ENCODE measurements at regions not wholly inside any gene's neighbourhood (a gene's known extent, or its start where the extent isn't known, plus 50 kb on each side); places are given as distances from the start of the nearest gene placed in this dataset.

DNA sequence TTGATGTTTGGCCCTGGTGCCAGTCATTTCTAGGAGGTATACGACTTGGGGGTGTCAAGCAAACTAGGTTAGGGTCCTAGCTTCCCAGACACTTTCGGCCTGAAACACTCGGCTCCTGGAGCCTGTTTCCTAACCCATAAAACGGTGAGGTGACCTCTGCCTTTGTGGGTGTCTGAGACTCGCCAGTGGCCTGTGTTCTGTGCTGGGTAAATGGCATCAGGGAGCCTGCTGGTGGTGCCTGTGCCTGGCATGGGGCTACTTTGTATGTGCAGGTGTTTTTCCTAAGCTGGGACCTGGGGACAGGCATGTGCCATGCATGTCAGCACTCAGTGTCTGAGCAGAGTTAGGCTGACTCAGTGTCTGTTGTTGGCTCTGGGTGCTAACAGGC, 139.2 kb downstream of the GLI2 start:
- no peak for TF ChIP-seq GRHL2 (CRISPR knock-in tag; IDR thresholded peaks at IDR 0.05; ENCODE audit: insufficient replicate concordance, severe bottlenecking)
- no peak for TF ChIP-seq IRF2 (CRISPR knock-in tag; IDR thresholded peaks at IDR 0.05; ENCODE audit: borderline replicate concordance, low read depth)
- TF ChIP-seq, protein P1, sequence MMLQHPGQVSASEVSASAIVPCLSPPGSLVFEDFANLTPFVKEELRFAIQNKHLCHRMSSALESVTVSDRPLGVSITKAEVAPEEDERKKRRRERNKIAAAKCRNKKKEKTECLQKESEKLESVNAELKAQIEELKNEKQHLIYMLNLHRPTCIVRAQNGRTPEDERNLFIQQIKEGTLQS (CRISPR knock-in tag; conservative IDR thresholded peaks at IDR 0.05), result no peak
- no peak for TF ChIP-seq SMAD4 (CRISPR knock-in tag; IDR thresholded peaks at IDR 0.05)
- no peak for TF ChIP-seq HMGA2 (CRISPR knock-in tag; IDR thresholded peaks at IDR 0.05)
- TF ChIP-seq, protein P2, sequence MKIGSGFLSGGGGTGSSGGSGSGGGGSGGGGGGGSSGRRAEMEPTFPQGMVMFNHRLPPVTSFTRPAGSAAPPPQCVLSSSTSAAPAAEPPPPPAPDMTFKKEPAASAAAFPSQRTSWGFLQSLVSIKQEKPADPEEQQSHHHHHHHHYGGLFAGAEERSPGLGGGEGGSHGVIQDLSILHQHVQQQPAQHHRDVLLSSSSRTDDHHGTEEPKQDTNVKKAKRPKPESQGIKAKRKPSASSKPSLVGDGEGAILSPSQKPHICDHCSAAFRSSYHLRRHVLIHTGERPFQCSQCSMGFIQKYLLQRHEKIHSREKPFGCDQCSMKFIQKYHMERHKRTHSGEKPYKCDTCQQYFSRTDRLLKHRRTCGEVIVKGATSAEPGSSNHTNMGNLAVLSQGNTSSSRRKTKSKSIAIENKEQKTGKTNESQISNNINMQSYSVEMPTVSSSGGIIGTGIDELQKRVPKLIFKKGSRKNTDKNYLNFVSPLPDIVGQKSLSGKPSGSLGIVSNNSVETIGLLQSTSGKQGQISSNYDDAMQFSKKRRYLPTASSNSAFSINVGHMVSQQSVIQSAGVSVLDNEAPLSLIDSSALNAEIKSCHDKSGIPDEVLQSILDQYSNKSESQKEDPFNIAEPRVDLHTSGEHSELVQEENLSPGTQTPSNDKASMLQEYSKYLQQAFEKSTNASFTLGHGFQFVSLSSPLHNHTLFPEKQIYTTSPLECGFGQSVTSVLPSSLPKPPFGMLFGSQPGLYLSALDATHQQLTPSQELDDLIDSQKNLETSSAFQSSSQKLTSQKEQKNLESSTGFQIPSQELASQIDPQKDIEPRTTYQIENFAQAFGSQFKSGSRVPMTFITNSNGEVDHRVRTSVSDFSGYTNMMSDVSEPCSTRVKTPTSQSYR (CRISPR knock-in tag; IDR thresholded peaks at IDR 0.05), result no peak
- TF ChIP-seq, protein P3, sequence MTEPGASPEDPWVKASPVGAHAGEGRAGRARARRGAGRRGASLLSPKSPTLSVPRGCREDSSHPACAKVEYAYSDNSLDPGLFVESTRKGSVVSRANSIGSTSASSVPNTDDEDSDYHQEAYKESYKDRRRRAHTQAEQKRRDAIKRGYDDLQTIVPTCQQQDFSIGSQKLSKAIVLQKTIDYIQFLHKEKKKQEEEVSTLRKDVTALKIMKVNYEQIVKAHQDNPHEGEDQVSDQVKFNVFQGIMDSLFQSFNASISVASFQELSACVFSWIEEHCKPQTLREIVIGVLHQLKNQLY (CRISPR knock-in tag; IDR thresholded peaks at IDR 0.05), result no peak
- no peak for TF ChIP-seq NR3C1 (CRISPR knock-in tag; conservative IDR thresholded peaks at IDR 0.05; ENCODE audit: low read depth)
- TF ChIP-seq ZBTB21 (CRISPR knock-in tag; IDR thresholded peaks at IDR 0.05; ENCODE audit: borderline replicate concordance), result no peak
- no peak for TF ChIP-seq OVOL2 (CRISPR knock-in tag; IDR thresholded peaks at IDR 0.05; ENCODE audit: borderline replicate concordance)
- TF ChIP-seq ETV6 (CRISPR knock-in tag; IDR thresholded peaks at IDR 0.05), result no peak
- TF ChIP-seq, protein P4, sequence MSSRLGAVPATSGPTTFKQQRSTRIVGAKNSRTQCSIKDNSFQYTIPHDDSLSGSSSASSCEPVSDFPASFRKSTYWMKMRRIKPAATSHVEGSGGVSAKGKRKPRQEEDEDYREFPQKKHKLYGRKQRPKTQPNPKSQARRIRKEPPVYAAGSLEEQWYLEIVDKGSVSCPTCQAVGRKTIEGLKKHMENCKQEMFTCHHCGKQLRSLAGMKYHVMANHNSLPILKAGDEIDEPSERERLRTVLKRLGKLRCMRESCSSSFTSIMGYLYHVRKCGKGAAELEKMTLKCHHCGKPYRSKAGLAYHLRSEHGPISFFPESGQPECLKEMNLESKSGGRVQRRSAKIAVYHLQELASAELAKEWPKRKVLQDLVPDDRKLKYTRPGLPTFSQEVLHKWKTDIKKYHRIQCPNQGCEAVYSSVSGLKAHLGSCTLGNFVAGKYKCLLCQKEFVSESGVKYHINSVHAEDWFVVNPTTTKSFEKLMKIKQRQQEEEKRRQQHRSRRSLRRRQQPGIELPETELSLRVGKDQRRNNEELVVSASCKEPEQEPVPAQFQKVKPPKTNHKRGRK (CRISPR knock-in tag; IDR thresholded peaks at IDR 0.05; ENCODE audit: borderline replicate concordance), result no peak
- TF ChIP-seq, protein P5, sequence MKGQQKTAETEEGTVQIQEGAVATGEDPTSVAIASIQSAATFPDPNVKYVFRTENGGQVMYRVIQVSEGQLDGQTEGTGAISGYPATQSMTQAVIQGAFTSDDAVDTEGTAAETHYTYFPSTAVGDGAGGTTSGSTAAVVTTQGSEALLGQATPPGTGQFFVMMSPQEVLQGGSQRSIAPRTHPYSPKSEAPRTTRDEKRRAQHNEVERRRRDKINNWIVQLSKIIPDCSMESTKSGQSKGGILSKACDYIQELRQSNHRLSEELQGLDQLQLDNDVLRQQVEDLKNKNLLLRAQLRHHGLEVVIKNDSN (CRISPR knock-in tag; IDR thresholded peaks at IDR 0.05), result no peak
- TF ChIP-seq, protein P6, sequence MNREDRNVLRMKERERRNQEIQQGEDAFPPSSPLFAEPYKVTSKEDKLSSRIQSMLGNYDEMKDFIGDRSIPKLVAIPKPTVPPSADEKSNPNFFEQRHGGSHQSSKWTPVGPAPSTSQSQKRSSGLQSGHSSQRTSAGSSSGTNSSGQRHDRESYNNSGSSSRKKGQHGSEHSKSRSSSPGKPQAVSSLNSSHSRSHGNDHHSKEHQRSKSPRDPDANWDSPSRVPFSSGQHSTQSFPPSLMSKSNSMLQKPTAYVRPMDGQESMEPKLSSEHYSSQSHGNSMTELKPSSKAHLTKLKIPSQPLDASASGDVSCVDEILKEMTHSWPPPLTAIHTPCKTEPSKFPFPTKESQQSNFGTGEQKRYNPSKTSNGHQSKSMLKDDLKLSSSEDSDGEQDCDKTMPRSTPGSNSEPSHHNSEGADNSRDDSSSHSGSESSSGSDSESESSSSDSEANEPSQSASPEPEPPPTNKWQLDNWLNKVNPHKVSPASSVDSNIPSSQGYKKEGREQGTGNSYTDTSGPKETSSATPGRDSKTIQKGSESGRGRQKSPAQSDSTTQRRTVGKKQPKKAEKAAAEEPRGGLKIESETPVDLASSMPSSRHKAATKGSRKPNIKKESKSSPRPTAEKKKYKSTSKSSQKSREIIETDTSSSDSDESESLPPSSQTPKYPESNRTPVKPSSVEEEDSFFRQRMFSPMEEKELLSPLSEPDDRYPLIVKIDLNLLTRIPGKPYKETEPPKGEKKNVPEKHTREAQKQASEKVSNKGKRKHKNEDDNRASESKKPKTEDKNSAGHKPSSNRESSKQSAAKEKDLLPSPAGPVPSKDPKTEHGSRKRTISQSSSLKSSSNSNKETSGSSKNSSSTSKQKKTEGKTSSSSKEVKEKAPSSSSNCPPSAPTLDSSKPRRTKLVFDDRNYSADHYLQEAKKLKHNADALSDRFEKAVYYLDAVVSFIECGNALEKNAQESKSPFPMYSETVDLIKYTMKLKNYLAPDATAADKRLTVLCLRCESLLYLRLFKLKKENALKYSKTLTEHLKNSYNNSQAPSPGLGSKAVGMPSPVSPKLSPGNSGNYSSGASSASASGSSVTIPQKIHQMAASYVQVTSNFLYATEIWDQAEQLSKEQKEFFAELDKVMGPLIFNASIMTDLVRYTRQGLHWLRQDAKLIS (CRISPR knock-in tag; IDR thresholded peaks at IDR 0.05; ENCODE audit: borderline replicate concordance), result no peak
- TF ChIP-seq, protein P7, sequence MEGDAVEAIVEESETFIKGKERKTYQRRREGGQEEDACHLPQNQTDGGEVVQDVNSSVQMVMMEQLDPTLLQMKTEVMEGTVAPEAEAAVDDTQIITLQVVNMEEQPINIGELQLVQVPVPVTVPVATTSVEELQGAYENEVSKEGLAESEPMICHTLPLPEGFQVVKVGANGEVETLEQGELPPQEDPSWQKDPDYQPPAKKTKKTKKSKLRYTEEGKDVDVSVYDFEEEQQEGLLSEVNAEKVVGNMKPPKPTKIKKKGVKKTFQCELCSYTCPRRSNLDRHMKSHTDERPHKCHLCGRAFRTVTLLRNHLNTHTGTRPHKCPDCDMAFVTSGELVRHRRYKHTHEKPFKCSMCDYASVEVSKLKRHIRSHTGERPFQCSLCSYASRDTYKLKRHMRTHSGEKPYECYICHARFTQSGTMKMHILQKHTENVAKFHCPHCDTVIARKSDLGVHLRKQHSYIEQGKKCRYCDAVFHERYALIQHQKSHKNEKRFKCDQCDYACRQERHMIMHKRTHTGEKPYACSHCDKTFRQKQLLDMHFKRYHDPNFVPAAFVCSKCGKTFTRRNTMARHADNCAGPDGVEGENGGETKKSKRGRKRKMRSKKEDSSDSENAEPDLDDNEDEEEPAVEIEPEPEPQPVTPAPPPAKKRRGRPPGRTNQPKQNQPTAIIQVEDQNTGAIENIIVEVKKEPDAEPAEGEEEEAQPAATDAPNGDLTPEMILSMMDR (IDR thresholded peaks at IDR 0.05), result no peak
- Mint-ChIP-seq H3K4me1 (peaks cover 59% of the 10 kb centered on the region), H3K27me3 (ENCODE audit: low read depth) (0 out of 2 replicates have a peak, but pooled peaks cover 2% of the 10 kb centered on the region), H3K4me3 (no peak overlapping the region), H3K27ac (0 out of 2 replicates have a peak overlapping the region, but pooled peaks have one; percentile 78), H3K36me3 (no peaks in the 10 kb centered on the region), H3K9me3 (no peaks in the 10 kb centered on the region)
- ChIA-PET CTCF (interaction anchor here (0.7 to 1.4 kb wide), 2 partner anchors 9 to 10 kb away, joined by 4 read pairs; no protein-coding TSS in a partner anchor), POLR2A (interaction anchor here (1.0 kb wide), 1 partner anchor 25 kb away, joined by 4 read pairs; no protein-coding TSS in a partner anchor)
- no peak for DNase-seq (ENCODE audit: low spot score)
- no peak for ATAC-seq
